CD14-positive monocyte (primary cell): ENCODE measurements at regions not wholly inside any gene's neighbourhood (a gene's known extent, or its start where the extent isn't known, plus 50 kb on each side); places are given as distances from the start of the nearest gene placed in this dataset.

Source experiments
- DNase-seq, 3 donors: peaks; one replicate each; pipeline ENCODE4 v3.0.0-alpha.2; 2011 to 2022
- H2AFZ ChIP-seq: 2 replicates; pipeline ENCODE4 v1.6.0; 2012; ENCODE audit warnings: mild to moderate bottlenecking, low read depth, low read length, inconsistent platforms; ENCODE audit not compliant: insufficient read depth, poor library complexity, severe bottlenecking
- H3K27ac ChIP-seq, 2 donors: 1 replicate in 1 of 2; 2 replicates in 1 of 2; pipeline ENCODE4 v1.5.1; 2012 to 2013; ENCODE audit warnings: low read length in 2 of 2, control low read depth in 1 of 2, inconsistent platforms in 1 of 2, low read depth in 1 of 2, mild to moderate bottlenecking in 1 of 2
- H3K27me3 ChIP-seq, 2 donors: one replicate each; pipeline versions ENCODE4 v1.6.0 to v1.6.1; 2011 to 2013; ENCODE audit warnings: low read length in 2 of 2; ENCODE audit not compliant: control insufficient read depth in 2 of 2, insufficient read depth in 2 of 2
- H3K36me3 ChIP-seq, 2 donors: replicated peaks in 1 of 2; 1 replicate in 1 of 2; 2 replicates in 1 of 2; pipeline versions ENCODE4 v1.5.1 to v1.6.1; 2012 to 2013; ENCODE audit warnings: low read length in 2 of 2, control low read depth in 1 of 2, inconsistent platforms in 1 of 2, mild to moderate bottlenecking in 1 of 2; ENCODE audit not compliant: insufficient read depth in 2 of 2, control insufficient read depth in 1 of 2
- H3K4me1 ChIP-seq, 2 donors: 1 replicate in 1 of 2; 2 replicates in 1 of 2; pipeline versions ENCODE4 v1.5.1 to v1.6.1; 2012 to 2013; ENCODE audit warnings: low read length in 2 of 2, control low read depth in 1 of 2, inconsistent platforms in 1 of 2, mild to moderate bottlenecking in 1 of 2, moderate library complexity in 1 of 2; ENCODE audit not compliant: insufficient read depth in 2 of 2, control insufficient read depth in 1 of 2
- H3K4me2 ChIP-seq: replicated peaks from 2 replicates; pipeline ENCODE3; 2012; ENCODE audit warnings: low read length, moderate library complexity, mild to moderate bottlenecking; ENCODE audit not compliant: poor library complexity, severe bottlenecking; ENCODE audit errors: extremely low read depth
- H3K4me3 ChIP-seq, 3 experiments: fragments of 200-600 bp in 1 of 3; sonication (generic) in 1 of 3; replicated peaks in 1 of 3; 1 replicate in 2 of 3; 2 replicates in 1 of 3; pipeline ENCODE4 v1.5.1; 2011 to 2013; ENCODE audit warnings: low read length in 3 of 3, mild to moderate bottlenecking in 3 of 3, control low read depth in 2 of 3, low read depth in 2 of 3, inconsistent platforms in 1 of 3, moderate library complexity in 1 of 3
- H3K79me2 ChIP-seq: 2 replicates; pipeline ENCODE4 v1.6.0; 2012; ENCODE audit warnings: mild to moderate bottlenecking, control low read depth, inconsistent platforms, low read length, moderate library complexity; ENCODE audit not compliant: insufficient read depth
- H3K9ac ChIP-seq: 2 replicates; pipeline ENCODE4 v1.6.0; 2017; ENCODE audit warnings: low read length, mild to moderate bottlenecking; ENCODE audit not compliant: insufficient read depth, poor library complexity, severe bottlenecking
- H3K9me3 ChIP-seq, 2 donors: replicated peaks in 1 of 2; 1 replicate in 1 of 2; 2 replicates in 1 of 2; pipeline versions ENCODE4 v1.5.1 to v1.6.1; 2012 to 2013; ENCODE audit warnings: low read length in 2 of 2, control low read depth in 1 of 2; ENCODE audit not compliant: control insufficient read depth in 1 of 2, insufficient read depth in 1 of 2
- H4K20me1 ChIP-seq: 2 replicates; pipeline ENCODE4 v1.6.0; 2012; ENCODE audit warnings: mild to moderate bottlenecking, low read length, control low read depth, moderate library complexity; ENCODE audit not compliant: insufficient read depth
- H3K27ac Mint-ChIP-seq, 7 donors: one replicate each; pipeline ENCODE4 v1.8.0; 2020; ENCODE audit warnings: mild to moderate bottlenecking in 7 of 7, mixed read lengths in 7 of 7, moderate library complexity in 6 of 7, inconsistent platforms in 2 of 7
- H3K27me3 Mint-ChIP-seq, 3 donors: one replicate each; pipeline ENCODE4 v1.8.0; 2021 to 2022; ENCODE audit warnings: low read depth in 3 of 3, mild to moderate bottlenecking in 3 of 3, mixed read lengths in 3 of 3, moderate library complexity in 3 of 3, inconsistent platforms in 1 of 3
- H3K36me3 Mint-ChIP-seq, 2 donors: one replicate each; pipeline ENCODE4 v1.8.0; 2020; ENCODE audit warnings: mixed read lengths in 2 of 2, inconsistent platforms in 1 of 2, mild to moderate bottlenecking in 1 of 2
- H3K4me1 Mint-ChIP-seq: one replicate; pipeline ENCODE4 v1.8.0; 2020; ENCODE audit warnings: mild to moderate bottlenecking, mixed read lengths
- H3K4me3 Mint-ChIP-seq, 2 donors: one replicate each; pipeline ENCODE4 v1.8.0; 2020; ENCODE audit warnings: mild to moderate bottlenecking in 2 of 2, mixed read lengths in 2 of 2, moderate library complexity in 1 of 2
- H3K9me3 Mint-ChIP-seq, 7 donors: one replicate each; pipeline ENCODE4 v1.8.0; 2020 to 2022; ENCODE audit warnings: mixed read lengths in 7 of 7, mild to moderate bottlenecking in 6 of 7, moderate library complexity in 6 of 7, inconsistent platforms in 2 of 7
- CTCF ChIP-seq: fragments of 200-600 bp; IDR thresholded peaks from one replicate; pipeline ENCODE4 v1.8.0; 2022; ENCODE audit warnings: antibody characterized with exemption, mild to moderate bottlenecking
- WGBS: methylation state at CpG from one replicate; pipeline ENCODE4 v1.1.5; 2013; ENCODE audit warnings: missing lambda C conversion rate; ENCODE audit not compliant: insufficient coverage; 5-methylcytosine and 5-hydroxymethylcytosine counted together
- intact Hi-C, 2 donors: fragments of 100-400 bp; cut with micrococcal nuclease; formaldehyde crosslinking; loops; one replicate each; pipeline versions ENCODE4 v1.15.0 to v1.15.1; 2023

- Mint-ChIP-seq H3K9me3 (peaks cover 7 to 25% (median 12%) of the 10 kb centered on the region in 7 donors), H3K4me1 (no peaks in the 10 kb centered on the region), H3K36me3 (no peaks in the 10 kb centered on the region), H3K4me3 (no peak overlapping the region), H3K27ac (no peak overlapping the region), H3K27me3 (peaks cover 0 to 2% (median 0%) of the 10 kb centered on the region in 3 donors)
- peaks cover 0 to 18% of the 10 kb centered on the region in 2 donors for H3K9me3 ChIP-seq
- DNase-seq: no peak
- H4K20me1 ChIP-seq: no peaks in the 10 kb centered on the region
- no peaks in the 10 kb centered on the region for H3K4me1 ChIP-seq
- no peak overlapping the region for H3K27ac ChIP-seq
- H3K27me3 ChIP-seq: no peaks in the 10 kb centered on the region
- no peaks in the 10 kb centered on the region for H3K79me2 ChIP-seq
- no peak overlapping the region for H2AFZ ChIP-seq
- WGBS: no CpG with 5 or more reads among the region's 1 CpG
- H3K36me3 ChIP-seq: no peaks in the 10 kb centered on the region
- H3K9ac ChIP-seq: no peak overlapping the region
- H3K4me3 ChIP-seq: no peak overlapping the region
- no peak overlapping the region for H3K4me2 ChIP-seq
- intact Hi-C loops: no loop called here
- no peak for TF ChIP-seq CTCF
Observed at GRCh38 chr4:62490635-62491034, 1290.5 kb downstream of the ADGRL3 start.

GRCh38 chr4:62487016-62487415 is 1286.9 kb downstream of the ADGRL3 start:
- H3K79me2 ChIP-seq: no peaks in the 10 kb centered on the region
- no peaks in the 10 kb centered on the region for H3K4me1 ChIP-seq
- H4K20me1 ChIP-seq: no peaks in the 10 kb centered on the region
- peaks cover 0 to 13% of the 10 kb centered on the region in 2 donors for H3K9me3 ChIP-seq
- Mint-ChIP-seq H3K27me3 (peaks cover 0 to 2% (median 0%) of the 10 kb centered on the region in 3 donors), H3K9me3 (peaks cover 2 to 14% (median 6%) of the 10 kb centered on the region in 7 donors), H3K4me3 (no peak overlapping the region), H3K36me3 (no peaks in the 10 kb centered on the region), H3K4me1 (no peaks in the 10 kb centered on the region), H3K27ac (no peak overlapping the region)
- WGBS: 78% methylated on average over 1 of the region's 1 CpG
- H3K36me3 ChIP-seq: no peaks in the 10 kb centered on the region
- no peak overlapping the region for H2AFZ ChIP-seq
- no peak overlapping the region for H3K4me3 ChIP-seq
- intact Hi-C loops: no loop called here
- H3K4me2 ChIP-seq: no peak overlapping the region
- no peak overlapping the region for H3K27ac ChIP-seq
- TF ChIP-seq CTCF: no peak
- DNase-seq: no peak
- no peak overlapping the region for H3K9ac ChIP-seq
- no peaks in the 10 kb centered on the region for H3K27me3 ChIP-seq
